Bronchial epithelial cell (primary cell): ENCODE measurements at regions not wholly inside any gene's neighbourhood (a gene's known extent, or its start where the extent isn't known, plus 50 kb on each side); places are given as distances from the start of the nearest gene placed in this dataset.
"Not testable (repeated sequence)": the region's sequence is repeated elsewhere in the genome, so short reads cannot be mapped to it uniquely, and the experiment has no call there.

Experiments used
- DNase-seq: peaks from one replicate; pipeline ENCODE4 v3.0.0-alpha.2; 2010; ENCODE audit warnings: low read depth
- FAIRE-seq: peaks from 2 replicates; lab custom pipeline; 2011; peaks lifted over from hg19 to GRCh38; lab: Jason Lieb, UNC
- H3K27me3 ChIP-seq: 2 replicates; pipeline ENCODE4 v1.5.1; 2011; ENCODE audit warnings: low read length; ENCODE audit not compliant: control insufficient read depth, insufficient read depth
- H3K36me3 ChIP-seq: 2 replicates; pipeline ENCODE4 v1.5.1; 2011; ENCODE audit warnings: low read length; ENCODE audit not compliant: control insufficient read depth, insufficient read depth
- H3K4me3 ChIP-seq: 2 replicates; pipeline ENCODE4 v1.5.1; 2011; ENCODE audit warnings: mild to moderate bottlenecking, low read depth, low read length, control low read depth
- TF ChIP-seq, protein P1 (sequence below): IDR thresholded peaks from 2 replicates; pipeline ENCODE4 v1.5.1; 2011; ENCODE audit warnings: mild to moderate bottlenecking, moderate library complexity, low read length, control low read depth, inconsistent platforms; ENCODE audit not compliant: insufficient read depth, severe bottlenecking

DNA sequence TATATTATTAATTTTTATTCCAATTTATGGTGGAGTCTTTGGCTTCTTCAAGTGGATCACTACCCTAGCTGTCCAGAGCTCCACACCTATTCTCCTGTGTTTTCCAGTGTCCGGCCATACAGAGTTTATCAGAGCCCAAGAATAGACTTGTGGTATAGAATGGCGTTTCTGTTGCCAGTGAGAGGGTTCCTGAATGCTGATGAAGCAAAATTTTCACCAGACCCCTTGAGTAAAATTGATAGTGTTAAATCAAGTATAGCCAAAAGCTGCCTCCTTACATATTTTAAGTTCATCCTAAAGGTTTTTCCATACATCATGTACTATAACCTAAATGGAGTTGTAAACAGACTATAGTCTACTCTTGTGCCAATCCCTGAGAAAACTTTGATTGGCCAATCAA is 171.5 kb upstream of the CHL1 start:
- Histone ChIP-seq H3K36me3 (no peaks in the 10 kb centered on the region), H3K4me3 (no peak overlapping the region), H3K27me3 (no peaks in the 10 kb centered on the region)
- DNase-seq (no peak), FAIRE-seq (no peak)
- TF ChIP-seq, protein P1, sequence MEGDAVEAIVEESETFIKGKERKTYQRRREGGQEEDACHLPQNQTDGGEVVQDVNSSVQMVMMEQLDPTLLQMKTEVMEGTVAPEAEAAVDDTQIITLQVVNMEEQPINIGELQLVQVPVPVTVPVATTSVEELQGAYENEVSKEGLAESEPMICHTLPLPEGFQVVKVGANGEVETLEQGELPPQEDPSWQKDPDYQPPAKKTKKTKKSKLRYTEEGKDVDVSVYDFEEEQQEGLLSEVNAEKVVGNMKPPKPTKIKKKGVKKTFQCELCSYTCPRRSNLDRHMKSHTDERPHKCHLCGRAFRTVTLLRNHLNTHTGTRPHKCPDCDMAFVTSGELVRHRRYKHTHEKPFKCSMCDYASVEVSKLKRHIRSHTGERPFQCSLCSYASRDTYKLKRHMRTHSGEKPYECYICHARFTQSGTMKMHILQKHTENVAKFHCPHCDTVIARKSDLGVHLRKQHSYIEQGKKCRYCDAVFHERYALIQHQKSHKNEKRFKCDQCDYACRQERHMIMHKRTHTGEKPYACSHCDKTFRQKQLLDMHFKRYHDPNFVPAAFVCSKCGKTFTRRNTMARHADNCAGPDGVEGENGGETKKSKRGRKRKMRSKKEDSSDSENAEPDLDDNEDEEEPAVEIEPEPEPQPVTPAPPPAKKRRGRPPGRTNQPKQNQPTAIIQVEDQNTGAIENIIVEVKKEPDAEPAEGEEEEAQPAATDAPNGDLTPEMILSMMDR, result no peak

DNA sequence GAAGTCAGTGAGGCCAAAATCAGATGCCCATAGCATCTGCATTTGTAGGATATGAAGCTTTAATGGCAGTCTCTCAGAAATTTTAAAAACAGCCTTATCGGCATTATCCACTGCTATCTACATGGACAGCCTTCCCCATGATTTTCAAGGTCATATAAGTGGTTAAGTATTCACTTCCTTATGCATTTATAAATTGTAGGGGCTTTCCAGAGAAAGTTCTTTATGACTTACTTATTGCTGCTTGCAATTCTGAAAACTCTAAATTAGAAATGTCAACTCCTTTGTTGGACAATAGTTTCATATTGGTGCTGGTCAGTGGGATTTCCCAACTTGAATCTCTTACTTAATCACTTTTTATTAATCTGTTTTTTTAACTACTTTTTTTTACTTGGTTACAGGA is 160.6 kb upstream of the CHL1 start:
- not testable (repeated sequence) for H3K27me3 ChIP-seq, H3K36me3 ChIP-seq, DNase-seq, FAIRE-seq, H3K4me3 ChIP-seq

DNA sequence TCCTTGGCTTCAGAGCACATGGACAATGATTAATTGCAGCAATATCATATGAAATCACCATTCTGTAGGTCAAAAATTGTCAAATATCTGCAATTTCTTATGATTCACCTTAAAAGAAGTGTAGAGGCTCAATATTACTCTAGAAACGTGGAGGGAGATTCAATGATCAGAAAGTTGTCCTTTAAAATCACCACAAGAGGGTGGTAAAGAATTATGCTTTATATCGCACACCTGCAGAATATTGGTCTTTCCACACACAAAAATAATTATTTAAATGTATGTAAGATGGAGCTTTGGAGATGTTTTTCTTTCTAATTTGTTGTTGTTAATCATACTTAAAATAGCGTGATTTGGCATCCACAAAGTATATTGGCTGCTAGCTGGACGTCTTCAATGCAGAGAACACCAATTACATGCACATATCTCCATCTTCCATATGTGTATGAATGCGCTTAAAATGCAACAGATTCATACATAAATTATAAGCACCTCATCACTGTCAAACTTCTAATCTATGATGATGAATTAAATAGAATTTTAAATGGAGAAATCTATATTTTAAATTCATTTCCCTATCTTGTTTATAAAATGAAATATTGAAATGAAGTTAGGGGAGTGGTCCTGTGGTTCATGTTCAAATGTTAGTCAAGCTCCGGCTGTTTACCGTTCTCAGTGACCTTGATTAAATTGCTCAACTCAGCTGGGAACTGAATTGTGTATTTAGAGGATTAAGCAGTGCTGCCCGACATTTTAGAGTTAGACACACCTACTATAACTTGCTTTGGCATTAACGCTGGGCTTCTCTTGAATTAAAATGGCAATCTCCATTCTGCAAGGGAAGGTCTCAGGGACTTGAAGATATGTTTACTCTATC is 153.5 kb upstream of the CHL1 start:
- FAIRE-seq, H3K27me3 ChIP-seq, H3K4me3 ChIP-seq, H3K36me3 ChIP-seq: not testable (repeated sequence)
- TF ChIP-seq, protein P1, result peak; percentile 23
- peak; percentile 21 for DNase-seq

DNA sequence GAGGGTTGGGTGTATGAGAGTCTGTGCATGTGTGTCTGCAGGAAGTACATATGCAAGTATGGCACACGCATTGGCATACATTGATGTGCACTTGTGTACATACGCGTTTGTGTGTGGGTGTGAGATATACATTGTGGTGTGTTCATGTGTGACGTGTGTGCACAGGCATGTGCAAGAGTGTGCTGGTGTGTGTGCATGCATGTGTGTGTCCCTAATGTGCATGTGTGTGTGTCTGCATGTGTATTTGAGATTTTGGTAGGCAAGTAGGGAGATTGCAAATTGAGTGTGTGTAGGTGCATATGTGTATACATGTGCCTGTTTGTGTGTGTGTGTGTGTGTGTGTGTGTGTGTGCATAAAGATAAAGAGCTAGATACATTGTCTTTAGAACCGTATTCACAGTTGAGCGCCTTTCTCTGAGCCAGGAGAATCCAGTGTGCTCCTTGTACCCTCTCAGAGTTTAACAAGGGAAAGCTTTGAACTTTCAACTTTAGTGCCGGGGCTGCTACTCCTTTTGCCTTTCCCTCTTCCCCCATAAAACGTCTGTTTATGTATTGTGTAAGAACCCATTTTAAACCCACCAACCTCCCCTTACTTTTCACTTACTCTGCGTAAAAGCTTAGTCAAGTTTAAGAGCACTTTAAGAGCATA is 152.4 kb upstream of the CHL1 start:
- H3K27me3 ChIP-seq, result no peaks in the 10 kb centered on the region
- FAIRE-seq, result peak; percentile 77
- H3K4me3 ChIP-seq, result no peak overlapping the region
- TF ChIP-seq, protein P1, result no peak
- peak; percentile 7 for DNase-seq
- H3K36me3 ChIP-seq, result no peaks in the 10 kb centered on the region

DNA sequence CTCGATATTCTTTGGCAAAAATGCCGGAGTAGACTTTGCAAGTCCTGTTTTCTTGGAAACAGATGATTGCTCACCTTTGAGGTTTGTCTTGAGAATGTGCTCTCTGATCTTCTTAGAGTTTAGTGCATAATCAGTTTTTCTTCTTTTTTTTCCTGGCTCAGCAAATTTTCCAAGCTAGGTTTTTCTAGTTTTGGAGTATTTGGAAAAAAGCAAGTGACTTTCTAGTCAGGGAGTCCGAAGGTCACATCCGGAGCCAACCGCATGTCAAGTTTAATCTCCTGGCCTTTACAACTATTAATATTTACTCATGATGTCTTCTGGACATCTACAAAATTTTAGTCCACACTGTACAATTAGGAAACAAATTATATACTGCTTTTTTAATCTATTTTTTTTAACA is 151.6 kb upstream of the CHL1 start:
- not testable (repeated sequence) for H3K36me3 ChIP-seq, FAIRE-seq, H3K4me3 ChIP-seq, DNase-seq, H3K27me3 ChIP-seq

DNA sequence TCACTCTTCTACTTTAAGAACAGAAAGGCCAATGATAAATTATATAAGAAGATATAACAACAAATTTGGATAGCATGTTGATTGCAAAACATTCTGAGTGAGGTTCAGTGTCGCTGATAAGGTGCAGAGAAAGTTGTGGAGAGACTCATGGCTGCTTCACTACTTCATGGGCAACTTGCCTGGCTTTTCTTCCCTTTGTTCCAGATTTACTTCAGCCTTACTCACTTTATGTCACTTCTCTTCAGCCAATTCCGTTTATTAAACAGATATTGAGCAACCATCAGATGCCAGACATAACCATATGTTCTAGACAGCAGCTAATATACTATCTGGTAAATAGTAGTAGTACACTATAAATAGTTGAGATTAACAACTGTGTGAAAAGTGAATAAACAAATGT is 150.0 kb upstream of the CHL1 start:
- no peak for DNase-seq
- no peaks in the 10 kb centered on the region for H3K27me3 ChIP-seq
- TF ChIP-seq, protein P1, result no peak
- H3K4me3 ChIP-seq, result no peak overlapping the region
- no peaks in the 10 kb centered on the region for H3K36me3 ChIP-seq
- FAIRE-seq, result peak; percentile 86

DNA sequence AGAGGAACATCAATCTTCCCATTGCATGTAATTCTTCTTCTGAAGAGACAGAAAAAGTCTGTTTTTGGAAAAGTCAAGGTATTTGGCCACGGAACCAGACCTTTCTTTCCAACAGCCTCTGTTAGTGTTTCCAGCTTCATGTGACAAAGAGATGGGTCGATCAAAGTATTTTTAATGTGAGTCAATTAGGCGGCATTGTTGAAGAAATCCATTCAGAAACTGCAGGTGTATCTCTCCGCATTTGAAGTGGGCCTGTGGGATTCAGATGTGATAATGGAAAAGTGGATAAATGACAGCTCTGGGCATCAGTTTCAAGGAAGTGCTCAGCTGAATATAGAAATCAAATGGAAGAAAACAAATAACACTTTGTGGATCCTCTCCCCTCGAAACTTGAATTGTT is 143.1 kb upstream of the CHL1 start:
- not testable (repeated sequence) for H3K36me3 ChIP-seq, H3K27me3 ChIP-seq, DNase-seq, H3K4me3 ChIP-seq
- peak; percentile 7 for FAIRE-seq
